Sigmoid colon (tissue), 4 donors: ENCODE measurements at regions not wholly inside any gene's neighbourhood (a gene's known extent, or its start where the extent isn't known, plus 50 kb on each side); places are given as distances from the start of the nearest gene placed in this dataset.

Experiments used
- POLR2A ChIP-seq, 2 donors: fragments of 450-650 bp; IDR thresholded peaks; one replicate each; pipeline ENCODE4 v1.6.1; 2016; ENCODE audit warnings: antibody characterized with exemption in 2 of 2, mild to moderate bottlenecking in 2 of 2, moderate library complexity in 2 of 2
- POLR2AphosphoS5 ChIP-seq, 4 donors: sonication (generic); formaldehyde crosslinking; IDR thresholded peaks; one replicate each; pipeline ENCODE4 v1.6.1; 2017; ENCODE audit warnings: antibody characterized with exemption in 4 of 4
- TF ChIP-seq, protein P1 (sequence below), 4 experiments: fragments of 450-650 bp in 3 of 4; fragments of 200-600 bp in 1 of 4; IDR thresholded peaks; one replicate each; pipeline ENCODE4 v1.5.1; 2016 to 2019; ENCODE audit warnings: antibody characterized with exemption in 4 of 4, mild to moderate bottlenecking in 3 of 4, moderate library complexity in 2 of 4

DNA sequence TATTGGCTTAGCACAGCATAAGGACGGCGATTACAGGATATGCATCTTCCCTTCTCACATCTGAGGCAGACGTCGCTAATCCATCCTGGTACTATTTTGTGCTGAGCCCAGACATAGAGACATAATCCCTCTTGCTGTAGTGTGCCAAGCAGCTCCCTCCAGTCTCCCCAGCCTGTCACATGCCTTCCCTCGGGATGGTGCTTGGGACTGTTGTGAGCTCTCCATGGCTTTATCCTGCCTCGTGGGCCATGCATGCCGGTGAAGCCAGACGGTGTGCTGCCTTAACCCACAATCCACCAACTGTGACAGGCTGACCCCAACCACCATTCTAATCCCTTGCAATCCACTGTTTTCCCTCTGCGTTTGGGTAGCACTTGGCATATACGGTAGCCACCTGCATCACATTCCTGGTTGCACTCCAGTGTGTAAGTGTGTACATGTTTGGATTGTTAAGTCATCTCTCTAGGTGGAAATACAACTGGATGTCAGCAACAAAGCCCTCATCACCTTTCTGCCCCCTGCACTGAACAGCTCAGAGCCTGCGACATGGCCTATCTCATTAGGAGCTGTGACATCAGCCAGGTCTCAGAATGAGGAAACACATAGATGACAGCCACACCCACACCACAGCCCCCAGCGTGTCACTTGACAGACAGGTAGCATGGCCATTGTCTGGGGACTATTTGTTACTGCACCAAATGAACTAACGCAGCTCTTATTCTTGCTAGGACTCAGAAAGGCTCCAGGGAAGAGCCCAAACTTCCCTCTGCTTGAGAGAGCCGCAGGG lies 374.8 kb upstream of the CDH4 start:
- TF ChIP-seq, protein P1, sequence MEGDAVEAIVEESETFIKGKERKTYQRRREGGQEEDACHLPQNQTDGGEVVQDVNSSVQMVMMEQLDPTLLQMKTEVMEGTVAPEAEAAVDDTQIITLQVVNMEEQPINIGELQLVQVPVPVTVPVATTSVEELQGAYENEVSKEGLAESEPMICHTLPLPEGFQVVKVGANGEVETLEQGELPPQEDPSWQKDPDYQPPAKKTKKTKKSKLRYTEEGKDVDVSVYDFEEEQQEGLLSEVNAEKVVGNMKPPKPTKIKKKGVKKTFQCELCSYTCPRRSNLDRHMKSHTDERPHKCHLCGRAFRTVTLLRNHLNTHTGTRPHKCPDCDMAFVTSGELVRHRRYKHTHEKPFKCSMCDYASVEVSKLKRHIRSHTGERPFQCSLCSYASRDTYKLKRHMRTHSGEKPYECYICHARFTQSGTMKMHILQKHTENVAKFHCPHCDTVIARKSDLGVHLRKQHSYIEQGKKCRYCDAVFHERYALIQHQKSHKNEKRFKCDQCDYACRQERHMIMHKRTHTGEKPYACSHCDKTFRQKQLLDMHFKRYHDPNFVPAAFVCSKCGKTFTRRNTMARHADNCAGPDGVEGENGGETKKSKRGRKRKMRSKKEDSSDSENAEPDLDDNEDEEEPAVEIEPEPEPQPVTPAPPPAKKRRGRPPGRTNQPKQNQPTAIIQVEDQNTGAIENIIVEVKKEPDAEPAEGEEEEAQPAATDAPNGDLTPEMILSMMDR (IDR thresholded peaks at IDR 0.05): no peak
- TF ChIP-seq POLR2A (IDR thresholded peaks at IDR 0.05) (no peak), POLR2AphosphoS5 (IDR thresholded peaks at IDR 0.05) (no peak)
